Left hindlimb (tissue), 1 donor: ENCODE measurements at regions not wholly inside any gene's neighbourhood (a gene's known extent, or its start where the extent isn't known, plus 50 kb on each side); places are given as distances from the start of the nearest gene placed in this dataset.
"Not testable (repeated sequence)": the region's sequence is repeated elsewhere in the genome, so short reads cannot be mapped to it uniquely, and the experiment has no call there.

Source experiments
- DNase-seq: peaks from one replicate; pipeline ENCODE4 v3.0.0-alpha.2; 2018

GRCh38 chr4:11894977-11895376 lies 466.3 kb upstream of the HS3ST1 start:
- DNase-seq = no peak

- no peak for DNase-seq
These were observed 465.5 kb upstream of the HS3ST1 start for GRCh38 chr4:11894221-11894620.

- no peak for DNase-seq
These were observed 460.4 kb upstream of the HS3ST1 start for GRCh38 chr4:11889099-11889498.

- no peak for DNase-seq
These were observed 453.3 kb upstream of the HS3ST1 start for GRCh38 chr4:11881947-11882346.

DNA sequence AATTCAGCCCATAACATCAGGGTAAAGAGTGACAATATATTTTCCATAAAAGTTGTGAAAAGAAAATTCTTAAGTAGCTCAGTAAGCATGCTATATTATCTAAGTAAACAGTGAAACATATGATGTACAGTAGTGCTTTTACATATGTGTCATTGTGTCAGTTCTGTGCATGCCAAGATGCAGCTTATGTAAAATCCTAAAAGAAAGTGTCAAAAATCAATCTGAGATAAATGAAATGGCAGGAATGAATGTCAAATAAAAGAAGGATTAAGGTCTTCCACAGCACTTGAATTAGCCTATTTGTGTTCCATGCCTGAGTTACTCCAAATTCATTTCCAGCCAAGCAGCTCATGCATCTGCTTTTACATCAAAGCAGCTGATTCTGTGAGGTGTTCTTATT lies 452.7 kb upstream of the HS3ST1 start:
- DNase-seq = no peak

- no peak for DNase-seq
These were observed 449.5 kb upstream of the HS3ST1 start for GRCh38 chr4:11878241-11878640.

DNA sequence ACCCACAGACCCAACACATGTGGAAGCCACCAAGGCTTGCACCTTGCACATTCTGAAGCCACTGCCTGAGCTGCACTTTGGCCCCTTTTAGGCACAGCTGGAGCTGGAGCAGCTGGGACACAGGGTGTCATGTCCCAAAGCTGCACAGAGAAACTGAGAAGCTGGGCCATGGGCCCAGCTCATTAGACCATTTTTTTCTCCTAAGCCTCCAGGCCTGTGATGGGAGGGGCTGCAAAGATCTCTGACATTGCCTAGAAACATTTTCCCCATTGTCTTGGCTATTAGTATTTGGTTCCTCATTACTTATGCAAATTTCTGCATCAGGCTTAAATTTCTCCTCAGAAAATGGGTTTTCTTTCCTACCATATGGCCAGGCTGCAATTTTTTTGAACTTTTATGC lies 447.4 kb upstream of the HS3ST1 start:
- no peak for DNase-seq

GRCh38 chr4:11869191-11869870 lies 440.6 kb upstream of the HS3ST1 start:
- DNase-seq = no peak

- DNase-seq = no peak
These were observed 437.7 kb upstream of the HS3ST1 start for GRCh38 chr4:11866391-11866790.

DNA sequence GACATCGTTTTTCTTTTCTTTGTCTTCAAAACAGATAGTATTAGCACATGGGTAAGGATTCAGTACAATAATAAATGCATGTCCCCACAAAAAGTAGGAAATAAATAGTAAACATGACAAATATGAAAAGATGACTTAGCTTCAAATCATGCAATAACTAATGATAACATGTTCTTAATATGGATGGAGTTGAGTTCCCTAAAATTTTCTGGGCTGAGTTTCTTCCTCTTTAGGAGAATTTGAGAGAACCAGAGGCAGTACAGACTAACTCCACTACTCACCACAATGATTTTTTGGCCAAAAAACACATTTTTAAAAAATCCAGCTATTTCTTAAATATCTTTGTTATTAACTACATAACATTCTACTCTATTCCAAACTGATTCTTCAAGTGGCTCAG lies 432.3 kb upstream of the HS3ST1 start:
- DNase-seq = no peak

DNA sequence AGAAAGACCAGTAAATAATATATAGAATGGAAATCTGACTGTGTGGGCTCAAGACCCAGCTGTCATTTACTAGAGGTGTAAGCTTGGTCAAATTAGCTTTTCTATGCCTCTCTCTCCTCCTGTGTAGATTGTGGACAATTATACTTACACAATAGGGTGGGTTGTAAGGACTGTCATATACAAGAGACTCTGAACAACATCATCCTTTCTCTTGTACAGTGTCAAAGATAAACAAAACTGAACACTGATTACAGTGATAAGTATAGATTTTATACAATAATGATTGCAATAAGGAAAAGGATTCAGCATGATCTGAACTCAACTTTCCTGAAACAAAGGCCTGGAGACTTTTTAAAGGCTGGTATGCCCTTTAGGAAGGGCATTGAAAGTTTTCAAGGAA lies 429.2 kb upstream of the HS3ST1 start:
- no peak for DNase-seq

GRCh38 chr4:11847167-11847566 lies 418.5 kb upstream of the HS3ST1 start:
- no peak for DNase-seq

DNA sequence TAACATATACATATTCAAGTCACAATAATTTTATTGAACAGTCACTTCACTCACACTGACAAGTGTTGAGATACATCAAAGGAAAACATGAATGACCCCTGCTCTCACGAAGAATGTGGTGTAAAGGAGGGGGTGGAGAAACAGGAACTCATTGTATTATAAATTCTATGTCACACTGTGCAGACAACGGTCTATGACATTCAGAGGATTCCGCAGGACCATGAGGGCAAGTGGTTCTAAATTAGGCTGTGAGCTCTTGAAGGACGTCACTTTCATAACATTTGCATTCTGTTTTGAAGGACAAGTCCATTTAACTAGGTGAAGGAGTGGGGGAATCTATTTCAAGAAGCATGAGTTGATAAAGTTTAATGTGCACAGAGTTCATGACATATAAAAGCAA lies 415.2 kb upstream of the HS3ST1 start:
- no peak for DNase-seq

DNA sequence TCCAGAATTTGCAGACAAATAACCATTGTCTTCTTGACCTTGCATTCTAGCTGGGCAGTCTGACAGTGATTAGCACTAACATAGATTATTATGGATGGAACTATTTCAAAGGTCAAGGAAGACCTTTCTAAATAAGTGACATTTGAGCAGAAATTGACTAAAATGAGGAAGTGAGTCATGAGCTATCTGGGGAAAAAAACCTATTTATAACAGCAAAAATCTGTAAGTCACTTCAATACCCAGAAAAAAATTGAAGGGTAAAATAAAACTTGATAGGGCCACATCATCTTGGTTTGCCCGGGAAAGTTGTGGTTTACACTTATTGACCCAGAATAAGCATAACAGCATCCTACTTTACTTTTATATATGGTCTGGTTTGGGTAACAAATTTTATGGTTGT lies 414.6 kb upstream of the HS3ST1 start:
- DNase-seq = no peak

GRCh38 chr4:11842620-11843263 lies 414.0 kb upstream of the HS3ST1 start:
- no peak for DNase-seq

GRCh38 chr4:11839889-11840288 lies 411.2 kb upstream of the HS3ST1 start:
- DNase-seq = no peak

GRCh38 chr4:11831739-11832138 lies 403.0 kb upstream of the HS3ST1 start:
- no peak for DNase-seq

GRCh38 chr4:11824566-11824965 lies 395.9 kb upstream of the HS3ST1 start:
- DNase-seq = no peak

GRCh38 chr4:11821772-11822430 lies 393.2 kb upstream of the HS3ST1 start:
- DNase-seq = no peak

- no peak for DNase-seq
These were observed 388.4 kb upstream of the HS3ST1 start for GRCh38 chr4:11817088-11817487.

DNA sequence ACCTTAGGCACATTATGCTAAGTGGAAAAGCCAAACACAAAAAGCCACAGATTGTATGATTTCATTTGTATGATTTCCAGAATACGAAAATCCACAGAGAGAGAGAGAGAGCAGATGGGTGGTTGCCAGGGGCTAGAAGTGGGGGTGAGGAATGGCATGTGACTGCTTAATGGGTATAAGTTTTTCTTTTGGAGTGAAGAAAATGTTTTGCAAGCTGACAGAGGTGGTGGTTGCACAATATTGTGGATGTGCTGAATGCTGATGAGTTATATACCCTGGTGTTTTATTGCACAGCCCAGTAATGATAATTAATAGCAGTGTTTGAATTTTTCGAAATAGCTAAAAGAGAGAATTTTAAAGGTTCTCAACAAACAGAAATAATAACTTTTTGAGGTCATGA lies 386.1 kb upstream of the HS3ST1 start:
- no peak for DNase-seq

DNA sequence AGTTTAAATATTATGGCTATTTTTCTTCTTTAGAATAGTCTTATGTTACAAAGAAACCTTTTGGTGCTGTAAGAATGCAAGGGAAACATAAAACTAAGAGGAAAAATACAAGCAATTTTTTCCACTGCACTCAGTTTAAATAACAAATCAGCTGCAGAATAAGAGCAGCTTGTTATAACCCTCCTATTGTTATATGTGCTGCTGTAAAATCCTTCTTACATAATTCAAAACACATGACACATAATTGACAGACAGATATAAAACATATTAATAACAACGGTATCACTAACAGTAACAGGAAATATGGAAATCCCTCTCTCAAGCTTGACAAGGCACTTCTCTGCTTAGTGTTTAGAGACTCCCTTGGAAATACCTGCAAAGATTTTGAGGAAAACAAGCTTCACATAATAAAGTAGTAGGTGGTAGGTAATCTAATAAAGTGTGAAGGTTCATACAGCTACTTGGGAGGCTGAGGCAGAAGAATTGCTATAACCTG lies 385.3 kb upstream of the HS3ST1 start:
- DNase-seq = no peak

DNA sequence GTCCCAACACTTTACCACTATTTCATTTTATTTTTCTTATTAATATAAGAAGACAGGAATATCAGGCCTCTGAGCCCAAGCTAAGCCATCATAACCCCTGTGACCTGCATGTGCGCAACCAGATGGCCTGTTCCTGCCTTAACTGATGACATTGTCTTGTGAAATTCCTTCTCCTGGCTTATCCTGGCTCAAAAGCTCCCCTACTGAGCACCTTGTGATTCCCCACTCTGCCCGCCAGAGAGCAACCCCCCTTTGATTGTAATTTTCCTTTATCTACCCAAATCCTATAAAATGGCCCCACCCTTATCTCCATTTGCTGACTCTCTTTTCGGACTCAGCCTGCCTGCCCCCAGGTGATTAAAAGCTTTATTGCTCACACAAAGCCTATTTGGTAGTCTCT lies 382.8 kb upstream of the HS3ST1 start:
- DNase-seq = not testable (repeated sequence)

- DNase-seq = no peak
These were observed 377.1 kb upstream of the HS3ST1 start for GRCh38 chr4:11805842-11806241.
